Colonic mucosa (tissue), 4 donors: ENCODE measurements at regions not wholly inside any gene's neighbourhood (a gene's known extent, or its start where the extent isn't known, plus 50 kb on each side); places are given as distances from the start of the nearest gene placed in this dataset.

ENCODE experiments used
- DNase-seq: peaks from one replicate; pipeline ENCODE4 v3.0.0-alpha.2; 2020
- H3K27ac ChIP-seq: fragments of 200-600 bp; one replicate; pipeline ENCODE4 v1.8.0; 2021
- H3K27me3 ChIP-seq: fragments of 200-600 bp; one replicate; pipeline ENCODE4 v1.8.0; 2021
- H3K36me3 ChIP-seq: fragments of 200-600 bp; one replicate; pipeline ENCODE4 v1.8.0; 2021
- H3K4me1 ChIP-seq: fragments of 200-600 bp; one replicate; pipeline ENCODE4 v1.8.0; 2021; ENCODE audit warnings: mild to moderate bottlenecking
- H3K4me3 ChIP-seq: fragments of 200-600 bp; one replicate; pipeline ENCODE4 v1.8.0; 2021
- H3K9ac ChIP-seq, 2 donors: one replicate each; pipeline ENCODE4 v1.7.0; 2013; ENCODE audit warnings: control low read depth in 2 of 2, low read depth in 2 of 2, low read length in 2 of 2
- H3K9me3 ChIP-seq: fragments of 200-600 bp; one replicate; pipeline ENCODE4 v1.8.0; 2021
- intact Hi-C: fragments of 100-400 bp; cut with DNase I; formaldehyde crosslinking; loops from one replicate; pipeline ENCODE4 v1.14.1; 2022
- TF ChIP-seq, protein P1 (sequence below): fragments of 200-600 bp; IDR thresholded peaks from one replicate; pipeline ENCODE4 v1.8.0; 2022; ENCODE audit warnings: antibody characterized with exemption, mild to moderate bottlenecking
- donor health status: healthy.
- donor health status: DM: no; HTN: no; CAD: no.
- donor health status: DM: no; HTN: no; CAD: no.

DNA sequence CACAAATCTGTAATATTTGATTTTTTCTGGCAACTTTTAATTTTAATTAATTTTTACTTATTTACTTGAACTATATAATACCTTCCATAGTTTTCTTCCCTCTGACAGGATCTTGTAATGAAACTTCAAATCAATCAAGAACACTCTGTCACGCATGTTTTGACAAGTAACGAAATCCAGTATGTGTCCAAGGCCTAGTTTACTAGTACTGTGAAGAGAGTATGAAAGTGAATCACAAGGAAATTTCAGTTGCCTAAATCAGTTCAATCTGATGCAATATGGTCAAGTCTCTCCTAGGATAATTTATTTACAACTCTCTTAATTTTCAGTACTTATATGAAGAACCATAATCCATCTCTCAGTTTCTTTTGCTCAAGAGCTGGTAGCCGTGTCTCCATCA is 1344.6 kb upstream of the ZEB2 start:
- no peaks in the 10 kb centered on the region for H3K27me3 ChIP-seq
- no peak overlapping the region for H3K4me3 ChIP-seq
- DNase-seq, result no peak
- H3K36me3 ChIP-seq, result no peaks in the 10 kb centered on the region
- H3K4me1 ChIP-seq, result no peaks in the 10 kb centered on the region
- H3K9ac ChIP-seq, result no peak overlapping the region
- H3K27ac ChIP-seq, result no peak overlapping the region
- H3K9me3 ChIP-seq, result no peaks in the 10 kb centered on the region
- TF ChIP-seq, protein P1, sequence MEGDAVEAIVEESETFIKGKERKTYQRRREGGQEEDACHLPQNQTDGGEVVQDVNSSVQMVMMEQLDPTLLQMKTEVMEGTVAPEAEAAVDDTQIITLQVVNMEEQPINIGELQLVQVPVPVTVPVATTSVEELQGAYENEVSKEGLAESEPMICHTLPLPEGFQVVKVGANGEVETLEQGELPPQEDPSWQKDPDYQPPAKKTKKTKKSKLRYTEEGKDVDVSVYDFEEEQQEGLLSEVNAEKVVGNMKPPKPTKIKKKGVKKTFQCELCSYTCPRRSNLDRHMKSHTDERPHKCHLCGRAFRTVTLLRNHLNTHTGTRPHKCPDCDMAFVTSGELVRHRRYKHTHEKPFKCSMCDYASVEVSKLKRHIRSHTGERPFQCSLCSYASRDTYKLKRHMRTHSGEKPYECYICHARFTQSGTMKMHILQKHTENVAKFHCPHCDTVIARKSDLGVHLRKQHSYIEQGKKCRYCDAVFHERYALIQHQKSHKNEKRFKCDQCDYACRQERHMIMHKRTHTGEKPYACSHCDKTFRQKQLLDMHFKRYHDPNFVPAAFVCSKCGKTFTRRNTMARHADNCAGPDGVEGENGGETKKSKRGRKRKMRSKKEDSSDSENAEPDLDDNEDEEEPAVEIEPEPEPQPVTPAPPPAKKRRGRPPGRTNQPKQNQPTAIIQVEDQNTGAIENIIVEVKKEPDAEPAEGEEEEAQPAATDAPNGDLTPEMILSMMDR, result no peak
- intact Hi-C loops, result no loop called here

- intact Hi-C loops, result no loop called here
- Histone ChIP-seq H3K9me3 (no peaks in the 10 kb centered on the region), H3K27ac (no peak overlapping the region), H3K9ac (no peak overlapping the region), H3K27me3 (no peaks in the 10 kb centered on the region), H3K4me1 (no peaks in the 10 kb centered on the region), H3K36me3 (no peaks in the 10 kb centered on the region), H3K4me3 (no peak overlapping the region)
- DNase-seq, result no peak
- TF ChIP-seq, protein P1, result no peak
Observed at GRCh38 chr2:145861940-145862339, 1342.0 kb upstream of the ZEB2 start.

- Histone ChIP-seq H3K9me3 (no peaks in the 10 kb centered on the region), H3K4me1 (no peaks in the 10 kb centered on the region), H3K9ac (no peak overlapping the region), H3K4me3 (no peak overlapping the region), H3K27me3 (no peaks in the 10 kb centered on the region), H3K27ac (no peak overlapping the region), H3K36me3 (no peaks in the 10 kb centered on the region)
- DNase-seq, result no peak
- intact Hi-C loops, result no loop called here
- TF ChIP-seq, protein P1, result no peak
Observed at GRCh38 chr2:145860083-145860482, 1340.2 kb upstream of the ZEB2 start.

DNA sequence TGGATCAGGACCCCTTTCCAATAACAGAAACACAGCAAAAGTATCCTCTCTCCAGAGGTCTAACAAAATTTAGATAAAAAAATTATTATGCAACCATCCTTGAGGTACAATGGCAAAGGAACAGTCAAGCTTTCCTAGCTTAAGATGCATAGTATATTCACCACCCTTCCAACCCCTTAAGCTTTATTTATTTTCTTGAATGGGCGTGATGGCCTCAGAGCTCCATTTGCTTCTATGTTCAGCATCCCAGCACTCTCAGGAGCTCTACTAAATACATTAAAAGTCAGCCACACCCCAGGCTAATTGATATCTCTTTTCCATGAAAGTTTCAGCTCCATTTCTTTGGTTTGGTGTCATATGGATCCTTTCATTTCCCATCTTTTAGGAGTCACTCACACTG is 1335.2 kb upstream of the ZEB2 start:
- TF ChIP-seq, protein P1, result no peak
- Histone ChIP-seq H3K27ac (no peak overlapping the region), H3K4me1 (no peaks in the 10 kb centered on the region), H3K9me3 (no peaks in the 10 kb centered on the region), H3K9ac (no peak overlapping the region), H3K36me3 (no peaks in the 10 kb centered on the region), H3K4me3 (no peak overlapping the region), H3K27me3 (no peaks in the 10 kb centered on the region)
- intact Hi-C loops, result no loop called here
- no peak for DNase-seq

GRCh38 chr2:145854039-145854755 is 1334.3 kb upstream of the ZEB2 start:
- Histone ChIP-seq H3K9me3 (no peaks in the 10 kb centered on the region), H3K4me3 (no peak overlapping the region), H3K9ac (no peak overlapping the region), H3K27me3 (no peaks in the 10 kb centered on the region), H3K27ac (no peak overlapping the region), H3K36me3 (no peaks in the 10 kb centered on the region), H3K4me1 (no peaks in the 10 kb centered on the region)
- no peak for DNase-seq
- TF ChIP-seq, protein P1, result no peak
- intact Hi-C loops, result no loop called here
